ENCODE measurements at regions not wholly inside any gene's neighbourhood (a gene's known extent, or its start where the extent isn't known, plus 50 kb on each side); places are given as distances from the start of the nearest gene placed in this dataset.

- Histone ChIP-seq H3K4me3 (no peak overlapping the region), H3K4me1 (replicated peaks in 1 of 2) (no peaks in the 10 kb centered on the region), H3K27ac (no peak overlapping the region), H3K27me3 (no peaks in the 10 kb centered on the region), H3K9me3 (replicated peaks in 1 of 3) (no peaks in the 10 kb centered on the region), H3K36me3 (replicated peaks in 1 of 2) (no peaks in the 10 kb centered on the region)
- no peak for TF ChIP-seq POLR2A (IDR thresholded peaks at IDR 0.05)
- TF ChIP-seq CTCF (IDR thresholded peaks at IDR 0.05): no peak
- WGBS, 4 donors: 26 to 34% (median 31%) methylated on average over 7 of the region's 7 CpGs
- intact Hi-C loops (cut with DNase I): no loop called here
- peak in 6 of 7 donors; percentile 6 to 55 (median 20) for DNase-seq
Observed at GRCh38 chr6:127022302-127022701, 96.2 kb upstream of the RSPO3 start.

- Histone ChIP-seq H3K4me1 (replicated peaks in 1 of 2) (no peaks in the 10 kb centered on the region), H3K4me3 (no peak overlapping the region), H3K27me3 (no peaks in the 10 kb centered on the region), H3K9me3 (replicated peaks in 1 of 3) (no peaks in the 10 kb centered on the region), H3K36me3 (replicated peaks in 1 of 2) (no peaks in the 10 kb centered on the region), H3K27ac (no peak overlapping the region)
- no peak for DNase-seq
- TF ChIP-seq POLR2A (IDR thresholded peaks at IDR 0.05) (no peak), CTCF (IDR thresholded peaks at IDR 0.05) (no peak)
- intact Hi-C loops (cut with DNase I): no loop called here
- WGBS, 4 donors: 82 to 97% (median 83%) methylated on average over 1 of the region's 1 CpG
Observed at GRCh38 chr6:127023001-127023778, 95.3 kb upstream of the RSPO3 start.

- H3K27ac ChIP-seq: no peak overlapping the region
- H3K27me3 ChIP-seq: no peaks in the 10 kb centered on the region
- TF ChIP-seq POLR2A (IDR thresholded peaks at IDR 0.05) (no peak), CTCF (IDR thresholded peaks at IDR 0.05) (no peak)
- H3K4me1 ChIP-seq (replicated peaks in 1 of 2): no peaks in the 10 kb centered on the region
- H3K36me3 ChIP-seq (replicated peaks in 1 of 2): no peaks in the 10 kb centered on the region
- intact Hi-C loops (cut with DNase I): no loop called here
- H3K4me3 ChIP-seq: no peak overlapping the region
- WGBS, 4 donors: 82 to 86% (median 86%) methylated on average over 1 of the region's 1 CpG
- DNase-seq: no peak
- no peaks in the 10 kb centered on the region for H3K9me3 ChIP-seq (replicated peaks in 1 of 3)
Observed at GRCh38 chr6:127026247-127026646, 92.2 kb upstream of the RSPO3 start.

- Histone ChIP-seq H3K27ac (no peak overlapping the region), H3K4me3 (no peak overlapping the region), H3K27me3 (no peaks in the 10 kb centered on the region), H3K9me3 (replicated peaks in 1 of 3) (no peaks in the 10 kb centered on the region), H3K4me1 (replicated peaks in 1 of 2) (no peaks in the 10 kb centered on the region), H3K36me3 (replicated peaks in 1 of 2) (no peaks in the 10 kb centered on the region)
- intact Hi-C loops (cut with DNase I): no loop called here
- TF ChIP-seq CTCF (IDR thresholded peaks at IDR 0.05) (no peak), POLR2A (IDR thresholded peaks at IDR 0.05) (no peak)
- DNase-seq: no peak
Observed at GRCh38 chr6:127030111-127030510, 88.4 kb upstream of the RSPO3 start.
